GM23338 (cell line): ENCODE measurements at regions not wholly inside any gene's neighbourhood (a gene's known extent, or its start where the extent isn't known, plus 50 kb on each side); places are given as distances from the start of the nearest gene placed in this dataset.

Experiments
- CREB1 ChIP-seq: fragments of 250-450 bp; sonication (Bioruptor Pico); IDR thresholded peaks from 2 replicates; pipeline ENCODE4 v1.5.0; 2020; ENCODE audit warnings: low read depth, mild to moderate bottlenecking, moderate library complexity
- CTCF ChIP-seq, 2 experiments: fragments of 200-600 bp in 1 of 2; sonication (generic) in 1 of 2; conservative IDR thresholded peaks; 2 replicates each; pipeline versions ENCODE4 v1.5.1 to v1.6.1; 2016 to 2017; ENCODE audit warnings: antibody characterized with exemption in 2 of 2, low read depth in 2 of 2, mild to moderate bottlenecking in 2 of 2, moderate library complexity in 1 of 2
- EZH2 ChIP-seq: fragments of 200-600 bp; sonication (generic); IDR thresholded peaks from one replicate; pipeline ENCODE4 v1.8.0; 2017; ENCODE audit warnings: antibody characterized with exemption, mild to moderate bottlenecking, low read depth; ENCODE audit not compliant: unreplicated experiment
- EZH2phosphoT487 ChIP-seq: fragments of 200-600 bp; sonication (generic); IDR thresholded peaks from one replicate; pipeline ENCODE4 v1.8.1; 2018; ENCODE audit warnings: antibody characterized with exemption; ENCODE audit not compliant: unreplicated experiment
- JUNB ChIP-seq: IDR thresholded peaks from one replicate; pipeline ENCODE4 v1.6.1; 2016; ENCODE audit warnings: antibody characterized with exemption; ENCODE audit not compliant: unreplicated experiment
- NANOG ChIP-seq: IDR thresholded peaks from 2 replicates; pipeline ENCODE4 v1.6.1; 2016; ENCODE audit warnings: antibody characterized with exemption, borderline replicate concordance
- POLR2AphosphoS5 ChIP-seq: IDR thresholded peaks from 2 replicates; pipeline ENCODE4 v1.6.1; 2016; ENCODE audit warnings: antibody characterized with exemption, low read depth
- REST ChIP-seq: IDR thresholded peaks from one replicate; pipeline ENCODE4 v1.6.1; 2018; ENCODE audit warnings: antibody characterized with exemption; ENCODE audit not compliant: unreplicated experiment
- STAT1 ChIP-seq: IDR thresholded peaks from one replicate; pipeline ENCODE4 v1.6.1; 2016; ENCODE audit warnings: antibody characterized with exemption; ENCODE audit not compliant: unreplicated experiment

- TF ChIP-seq CTCF (conservative IDR thresholded peaks at IDR 0.05; ENCODE audit: low read depth in 2 of 2) (no peak), EZH2phosphoT487 (no peak), POLR2AphosphoS5 (no peak), EZH2 (no peak), STAT1 (no peak), NANOG (no peak), CREB1 (no peak), JUNB (no peak), REST (no peak)
Measured at GRCh38 chr17:74151551-74152315, 51.7 kb upstream of the RPL38 start.
